Panc1 (cell line): ENCODE measurements at regions not wholly inside any gene's neighbourhood (a gene's known extent, or its start where the extent isn't known, plus 50 kb on each side); places are given as distances from the start of the nearest gene placed in this dataset.

ENCODE experiments used
- ATAC-seq: fragments of 200-7000 bp; cut with Tn5 transposase; 2 replicates; pipeline ENCODE4 v1.9.1; 2020; ENCODE audit warnings: mild to moderate bottlenecking, moderate library complexity
- BruUV-seq: library from RNA; stranded (reverse); fragments of 400-500 nt; replicated peaks from 2 replicates; lab custom pipeline; 2021; lab: Mats Ljungman, UMichigan
- CTCF ChIA-PET: fragments of 300-600 bp; sonication (Branson Sonifier 250); formaldehyde crosslinking; loops from one replicate; lab custom pipeline; 2022; ENCODE audit warnings: antibody characterized with exemption; lab: Charles Lee
- POLR2A ChIA-PET: fragments of 300-600 bp; sonication (Branson Sonifier 250); formaldehyde crosslinking; loops from one replicate; lab custom pipeline; 2022; ENCODE audit warnings: antibody characterized with exemption; lab: Charles Lee
- DNase-seq: peaks from one replicate; pipeline ENCODE4 v3.0.0-alpha.2; 2010; ENCODE audit warnings: low read depth, low spot score
- H3K27ac ChIP-seq: 2 replicates; pipeline ENCODE4 v1.5.1; 2011; ENCODE audit warnings: mild to moderate bottlenecking, low read length, inconsistent platforms
- H3K27me3 ChIP-seq: fragments of 200-500 bp; sonication (Bioruptor generic); 2 replicates; pipeline ENCODE4 v1.6.0; 2014; ENCODE audit warnings: low read length, inconsistent platforms; ENCODE audit not compliant: control insufficient read depth, insufficient read depth
- H3K36me3 ChIP-seq: fragments of 200-500 bp; sonication (Bioruptor generic); 2 replicates; pipeline ENCODE4 v1.5.1; 2014; ENCODE audit warnings: inconsistent platforms, mild to moderate bottlenecking, low read length, moderate library complexity; ENCODE audit not compliant: control insufficient read depth, insufficient read depth
- H3K4me1 ChIP-seq: 2 replicates; pipeline ENCODE4 v1.5.1; 2011; ENCODE audit warnings: inconsistent platforms, mild to moderate bottlenecking, low read length, moderate library complexity; ENCODE audit not compliant: control insufficient read depth, insufficient read depth
- H3K4me3 ChIP-seq, 2 experiments: 2 replicates each; pipeline ENCODE4 v1.5.1; 2011 to 2012; ENCODE audit warnings: low read depth in 2 of 2, low read length in 2 of 2, mild to moderate bottlenecking in 2 of 2, inconsistent platforms in 1 of 2, moderate library complexity in 1 of 2
- H3K9me3 ChIP-seq: fragments of 200-500 bp; sonication (Bioruptor generic); 2 replicates; pipeline ENCODE4 v1.5.1; 2014; ENCODE audit warnings: low read depth, mild to moderate bottlenecking, inconsistent platforms, low read length, moderate library complexity; ENCODE audit not compliant: control insufficient read depth, insufficient read depth
- POLR2AphosphoS5 ChIP-seq: IDR thresholded peaks from 2 replicates; pipeline ENCODE4 v1.6.1; 2012; ENCODE audit warnings: mild to moderate bottlenecking, low read depth, low read length, moderate library complexity
- SIN3A ChIP-seq: IDR thresholded peaks from 2 replicates; pipeline ENCODE4 v1.6.1; 2012; ENCODE audit warnings: low read depth, mild to moderate bottlenecking, low read length, moderate library complexity, borderline replicate concordance; ENCODE audit not compliant: insufficient read depth
- TCF7L2 ChIP-seq: IDR thresholded peaks from 2 replicates; pipeline ENCODE4 v1.6.1; 2011; ENCODE audit warnings: mild to moderate bottlenecking, low read depth, low read length, inconsistent platforms
- in situ Hi-C: cut with HindIII; loops from 2 replicates; pipeline ENCODE4 v1.10.0; 2016; ENCODE audit warnings: low sequenced_read_pairs, low pct_unique_long_range_greater_than_20kb
- intact Hi-C: fragments of 100-400 bp; cut with micrococcal nuclease; formaldehyde crosslinking; loops from one replicate; pipeline ENCODE4 v1.10.0; 2022; ENCODE audit not compliant: unreplicated experiment
- TF ChIP-seq, protein P1 (sequence below): fragments of 450-650 bp; IDR thresholded peaks from 2 replicates; pipeline ENCODE4 v1.5.1; 2017; ENCODE audit warnings: mild to moderate bottlenecking
- TF ChIP-seq, protein P2 (sequence below), 2 experiments: IDR thresholded peaks; 2 replicates each; pipeline ENCODE4 v1.6.1; 2011 to 2012; ENCODE audit warnings: low read depth in 2 of 2, control low read depth in 1 of 2, low read length in 1 of 2, mild to moderate bottlenecking in 1 of 2, moderate library complexity in 1 of 2; ENCODE audit not compliant: insufficient read depth in 1 of 2

DNA sequence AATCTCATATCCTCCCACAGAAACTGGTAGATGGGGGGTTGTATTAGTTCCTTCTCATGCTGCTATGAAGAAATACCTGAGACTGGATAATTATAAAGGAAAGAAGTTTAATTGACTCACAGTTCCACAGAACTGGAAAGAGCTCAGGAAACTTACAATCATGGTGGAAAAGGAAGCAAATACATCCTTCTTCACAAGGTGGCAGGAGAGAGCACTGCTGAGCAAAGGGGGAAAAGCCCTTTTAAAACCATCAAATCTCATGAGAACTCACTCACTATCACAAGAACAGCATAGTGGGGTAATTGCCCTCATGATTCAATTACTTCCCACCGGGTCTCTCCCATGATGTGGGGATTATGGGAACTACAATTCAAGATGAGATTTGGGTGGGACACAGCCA, 250.5 kb upstream of the GPRIN3 start:
- H3K9me3 ChIP-seq: no peaks in the 10 kb centered on the region
- H3K4me1 ChIP-seq: no peaks in the 10 kb centered on the region
- intact Hi-C loops: no loop called here
- H3K27me3 ChIP-seq: no peaks in the 10 kb centered on the region
- no peak for TF ChIP-seq POLR2AphosphoS5
- TF ChIP-seq, protein P1, sequence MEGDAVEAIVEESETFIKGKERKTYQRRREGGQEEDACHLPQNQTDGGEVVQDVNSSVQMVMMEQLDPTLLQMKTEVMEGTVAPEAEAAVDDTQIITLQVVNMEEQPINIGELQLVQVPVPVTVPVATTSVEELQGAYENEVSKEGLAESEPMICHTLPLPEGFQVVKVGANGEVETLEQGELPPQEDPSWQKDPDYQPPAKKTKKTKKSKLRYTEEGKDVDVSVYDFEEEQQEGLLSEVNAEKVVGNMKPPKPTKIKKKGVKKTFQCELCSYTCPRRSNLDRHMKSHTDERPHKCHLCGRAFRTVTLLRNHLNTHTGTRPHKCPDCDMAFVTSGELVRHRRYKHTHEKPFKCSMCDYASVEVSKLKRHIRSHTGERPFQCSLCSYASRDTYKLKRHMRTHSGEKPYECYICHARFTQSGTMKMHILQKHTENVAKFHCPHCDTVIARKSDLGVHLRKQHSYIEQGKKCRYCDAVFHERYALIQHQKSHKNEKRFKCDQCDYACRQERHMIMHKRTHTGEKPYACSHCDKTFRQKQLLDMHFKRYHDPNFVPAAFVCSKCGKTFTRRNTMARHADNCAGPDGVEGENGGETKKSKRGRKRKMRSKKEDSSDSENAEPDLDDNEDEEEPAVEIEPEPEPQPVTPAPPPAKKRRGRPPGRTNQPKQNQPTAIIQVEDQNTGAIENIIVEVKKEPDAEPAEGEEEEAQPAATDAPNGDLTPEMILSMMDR: peak; percentile 41
- no TSS peak for BruUV-seq
- DNase-seq (no peak), ATAC-seq (no peak)
- ChIA-PET POLR2A (no interaction called here), CTCF (no interaction called here)
- H3K27ac ChIP-seq: no peak overlapping the region
- H3K4me3 ChIP-seq: no peak overlapping the region
- H3K36me3 ChIP-seq: no peaks in the 10 kb centered on the region
- in situ Hi-C loops: no loop called here

DNA sequence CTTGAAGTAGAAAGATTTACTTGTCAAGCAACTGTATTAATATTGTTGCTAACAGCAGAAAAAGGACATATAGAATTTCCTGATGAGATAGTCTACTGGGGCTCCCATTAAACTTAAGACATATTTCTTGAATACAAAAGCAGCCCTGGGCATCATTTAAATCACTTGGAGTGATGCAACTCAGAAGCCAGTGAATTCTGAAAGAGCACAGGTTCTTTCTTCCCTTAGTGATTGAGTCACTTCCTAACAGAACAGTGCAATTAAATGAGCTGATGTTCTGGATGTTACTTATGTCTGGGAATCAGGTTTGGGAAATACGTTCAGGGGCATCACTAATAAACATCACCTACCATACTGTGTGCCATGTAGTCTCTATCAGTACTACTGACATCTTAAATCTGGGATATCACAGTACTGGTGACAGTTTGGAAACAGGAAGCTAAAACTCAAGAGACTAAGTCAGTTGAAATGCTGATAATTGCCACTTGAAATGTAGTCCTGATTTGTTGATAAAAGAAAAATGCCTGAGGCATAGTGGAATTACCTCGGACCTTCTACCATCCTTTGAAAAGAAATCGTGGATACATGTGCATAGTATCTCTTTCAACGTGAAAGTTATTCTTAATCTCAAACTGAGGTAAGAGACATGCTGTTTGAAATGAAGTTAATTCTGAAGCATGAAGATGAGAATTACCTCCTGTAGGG, 249.2 kb upstream of the GPRIN3 start:
- CTCF ChIA-PET: no interaction called here
- no peaks in the 10 kb centered on the region for H3K4me1 ChIP-seq
- POLR2A ChIA-PET: no interaction called here
- no peak overlapping the region for H3K4me3 ChIP-seq
- TF ChIP-seq, protein P1: no peak
- TF ChIP-seq POLR2AphosphoS5 (no peak), SIN3A (no peak), TCF7L2 (no peak)
- TF ChIP-seq, protein P2, sequence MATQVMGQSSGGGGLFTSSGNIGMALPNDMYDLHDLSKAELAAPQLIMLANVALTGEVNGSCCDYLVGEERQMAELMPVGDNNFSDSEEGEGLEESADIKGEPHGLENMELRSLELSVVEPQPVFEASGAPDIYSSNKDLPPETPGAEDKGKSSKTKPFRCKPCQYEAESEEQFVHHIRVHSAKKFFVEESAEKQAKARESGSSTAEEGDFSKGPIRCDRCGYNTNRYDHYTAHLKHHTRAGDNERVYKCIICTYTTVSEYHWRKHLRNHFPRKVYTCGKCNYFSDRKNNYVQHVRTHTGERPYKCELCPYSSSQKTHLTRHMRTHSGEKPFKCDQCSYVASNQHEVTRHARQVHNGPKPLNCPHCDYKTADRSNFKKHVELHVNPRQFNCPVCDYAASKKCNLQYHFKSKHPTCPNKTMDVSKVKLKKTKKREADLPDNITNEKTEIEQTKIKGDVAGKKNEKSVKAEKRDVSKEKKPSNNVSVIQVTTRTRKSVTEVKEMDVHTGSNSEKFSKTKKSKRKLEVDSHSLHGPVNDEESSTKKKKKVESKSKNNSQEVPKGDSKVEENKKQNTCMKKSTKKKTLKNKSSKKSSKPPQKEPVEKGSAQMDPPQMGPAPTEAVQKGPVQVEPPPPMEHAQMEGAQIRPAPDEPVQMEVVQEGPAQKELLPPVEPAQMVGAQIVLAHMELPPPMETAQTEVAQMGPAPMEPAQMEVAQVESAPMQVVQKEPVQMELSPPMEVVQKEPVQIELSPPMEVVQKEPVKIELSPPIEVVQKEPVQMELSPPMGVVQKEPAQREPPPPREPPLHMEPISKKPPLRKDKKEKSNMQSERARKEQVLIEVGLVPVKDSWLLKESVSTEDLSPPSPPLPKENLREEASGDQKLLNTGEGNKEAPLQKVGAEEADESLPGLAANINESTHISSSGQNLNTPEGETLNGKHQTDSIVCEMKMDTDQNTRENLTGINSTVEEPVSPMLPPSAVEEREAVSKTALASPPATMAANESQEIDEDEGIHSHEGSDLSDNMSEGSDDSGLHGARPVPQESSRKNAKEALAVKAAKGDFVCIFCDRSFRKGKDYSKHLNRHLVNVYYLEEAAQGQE (IDR thresholded peaks at IDR 0.05; ENCODE audit: insufficient read depth in 1 of 2, low read depth in 2 of 2, low read length in 1 of 2): no peak
- H3K9me3 ChIP-seq: no peaks in the 10 kb centered on the region
- no peak for ATAC-seq
- H3K27ac ChIP-seq: no peak overlapping the region
- H3K36me3 ChIP-seq: no peaks in the 10 kb centered on the region
- no peaks in the 10 kb centered on the region for H3K27me3 ChIP-seq
- no TSS peak for BruUV-seq
- in situ Hi-C loops (no loop called here), intact Hi-C loops (no loop called here)
- DNase-seq: no peak
